Thoracic aorta (tissue), 2 donors: ENCODE measurements at regions not wholly inside any gene's neighbourhood (a gene's known extent, or its start where the extent isn't known, plus 50 kb on each side); places are given as distances from the start of the nearest gene placed in this dataset.

Source experiments
- ATAC-seq: fragments of 150-250 bp; one replicate; pipeline ENCODE4 v1.8.0; 2017; ENCODE audit warnings: low read depth; ENCODE audit not compliant: insufficient number of reproducible peaks, low FRiP score
- DNase-seq: peaks from one replicate; pipeline ENCODE4 v3.0.0-alpha.2; 2020; ENCODE audit warnings: low spot score
- H3K27ac ChIP-seq, 2 donors: fragments of 200-600 bp; sonication (generic); 1 replicate in 1 of 2; 2 replicates in 1 of 2; pipeline ENCODE4 v1.5.1; 2016; ENCODE audit warnings: mild to moderate bottlenecking in 2 of 2, moderate library complexity in 2 of 2
- H3K27me3 ChIP-seq: fragments of 200-600 bp; sonication (generic); replicated peaks from 2 replicates; pipeline ENCODE4 v1.6.0; 2016; ENCODE audit warnings: mild to moderate bottlenecking; ENCODE audit not compliant: insufficient read depth
- H3K36me3 ChIP-seq: fragments of 200-600 bp; sonication (generic); one replicate; pipeline ENCODE4 v1.5.1; 2016
- H3K4me1 ChIP-seq, 2 donors: fragments of 200-600 bp; sonication (generic); 1 replicate in 1 of 2; 2 replicates in 1 of 2; pipeline versions ENCODE4 v1.5.1 to v1.6.0; 2016; ENCODE audit warnings: low read depth in 2 of 2, mild to moderate bottlenecking in 1 of 2; ENCODE audit not compliant: control insufficient read depth in 1 of 2
- H3K4me3 ChIP-seq: fragments of 200-600 bp; sonication (generic); 2 replicates; pipeline ENCODE4 v1.5.1; 2016; ENCODE audit warnings: mild to moderate bottlenecking
- H3K9me3 ChIP-seq: fragments of 200-600 bp; sonication (generic); 2 replicates; pipeline ENCODE4 v1.5.1; 2016
- CTCF ChIP-seq: fragments of 200-600 bp; sonication (generic); IDR thresholded peaks from one replicate; pipeline ENCODE4 v1.5.1; 2019; ENCODE audit warnings: antibody characterized with exemption

GRCh38 chr16:13291591-13292333, 390.4 kb downstream of the SHISA9 start:
- Histone ChIP-seq H3K36me3 (no peaks in the 10 kb centered on the region), H3K27ac (no peak overlapping the region), H3K4me3 (no peak overlapping the region), H3K9me3 (no peaks in the 10 kb centered on the region), H3K27me3 (no peaks in the 10 kb centered on the region), H3K4me1 (no peaks in the 10 kb centered on the region)
- no peak for TF ChIP-seq CTCF
- ATAC-seq (no peak), DNase-seq (no peak)

- Histone ChIP-seq H3K4me3 (no peak overlapping the region), H3K27me3 (no peaks in the 10 kb centered on the region), H3K36me3 (no peaks in the 10 kb centered on the region), H3K4me1 (no peaks in the 10 kb centered on the region), H3K9me3 (no peaks in the 10 kb centered on the region), H3K27ac (no peak overlapping the region)
- no peak for DNase-seq
- ATAC-seq: no peak
- no peak for TF ChIP-seq CTCF
Measured at GRCh38 chr16:13296206-13296605, 394.8 kb downstream of the SHISA9 start.

GRCh38 chr16:13298666-13299065, 397.3 kb downstream of the SHISA9 start:
- Histone ChIP-seq H3K36me3 (no peaks in the 10 kb centered on the region), H3K4me1 (no peaks in the 10 kb centered on the region), H3K27me3 (no peaks in the 10 kb centered on the region), H3K9me3 (no peaks in the 10 kb centered on the region), H3K4me3 (no peak overlapping the region), H3K27ac (no peak overlapping the region)
- no peak for TF ChIP-seq CTCF
- DNase-seq (no peak), ATAC-seq (no peak)

- DNase-seq: no peak
- Histone ChIP-seq H3K36me3 (no peaks in the 10 kb centered on the region), H3K9me3 (no peaks in the 10 kb centered on the region), H3K27ac (no peak overlapping the region), H3K4me1 (no peaks in the 10 kb centered on the region), H3K27me3 (no peaks in the 10 kb centered on the region), H3K4me3 (no peak overlapping the region)
- ATAC-seq: no peak
- TF ChIP-seq CTCF: no peak
Measured at GRCh38 chr16:13300066-13300840, 398.9 kb downstream of the SHISA9 start.

- Histone ChIP-seq H3K4me1 (no peaks in the 10 kb centered on the region), H3K27me3 (no peaks in the 10 kb centered on the region), H3K36me3 (no peaks in the 10 kb centered on the region), H3K27ac (no peak overlapping the region), H3K9me3 (no peaks in the 10 kb centered on the region), H3K4me3 (no peak overlapping the region)
- ATAC-seq (no peak), DNase-seq (no peak)
- TF ChIP-seq CTCF: no peak
Measured at GRCh38 chr16:13305019-13305755, 403.8 kb downstream of the SHISA9 start.
